ENCODE measurements at regions not wholly inside any gene's neighbourhood (a gene's known extent, or its start where the extent isn't known, plus 50 kb on each side); places are given as distances from the start of the nearest gene placed in this dataset.
"Not testable (repeated sequence)": the region's sequence is repeated elsewhere in the genome, so short reads cannot be mapped to it uniquely, and the experiment has no call there.

- not testable (repeated sequence) for DNase-seq (ENCODE audit: low spot score); H2BK15ac ChIP-seq (ENCODE audit: low read length); H3K23ac ChIP-seq (ENCODE audit: low read depth, low read length, poor library complexity); H3K4ac ChIP-seq (ENCODE audit: low read length); H3K9me3 ChIP-seq (replicated peaks in 1 of 2; ENCODE audit: control insufficient read depth in 2 of 2, insufficient read depth in 1 of 2, low read depth in 1 of 2, low read length in 2 of 2); H3K27ac ChIP-seq (replicated peaks; ENCODE audit: low read length); H3K36me3 ChIP-seq (replicated peaks in 1 of 2; ENCODE audit: control insufficient read depth in 2 of 2, insufficient read depth in 2 of 2, low read length in 2 of 2); H2BK12ac ChIP-seq (ENCODE audit: low read length); H3K9ac ChIP-seq (ENCODE audit: low read depth, low read length, poor library complexity); H2BK5ac ChIP-seq (ENCODE audit: low read length); H2AFZ ChIP-seq (ENCODE audit: low read length); H2BK120ac ChIP-seq (ENCODE audit: low read depth, low read length); H3K79me1 ChIP-seq (ENCODE audit: low read depth, low read length); H3K4me3 ChIP-seq (ENCODE audit: low read length in 2 of 2); H3K18ac ChIP-seq (ENCODE audit: low read length); H4K91ac ChIP-seq (ENCODE audit: low read depth, low read length, poor library complexity); H3K4me1 ChIP-seq (ENCODE audit: control insufficient read depth in 2 of 2, insufficient read depth in 1 of 2, low read depth in 1 of 2, low read length in 2 of 2); H3K4me2 ChIP-seq (ENCODE audit: insufficient read depth, low read length, poor library complexity, severe bottlenecking); H4K8ac ChIP-seq (ENCODE audit: low read depth, low read length); H3K14ac ChIP-seq (ENCODE audit: low read length); H3K27me3 ChIP-seq (ENCODE audit: control insufficient read depth in 3 of 3, insufficient read depth in 3 of 3, low read depth in 1 of 3, low read length in 3 of 3); H2AK5ac ChIP-seq (ENCODE audit: low read depth, low read length)
- no CpG with 5 or more reads among the region's 18 CpGs for WGBS, 2 donors (ENCODE audit: extremely low coverage in 2 of 2, insufficient read length in 2 of 2, insufficient replicate concordance in 1 of 2)
Measured at GRCh38 chr1:149338221-149338691, 136.6 kb upstream of the NBPF19 start.

- DNase-seq (ENCODE audit: low spot score); H2BK5ac ChIP-seq (ENCODE audit: low read length); H2BK15ac ChIP-seq (ENCODE audit: low read length); H3K4ac ChIP-seq (ENCODE audit: low read length); H3K4me3 ChIP-seq (ENCODE audit: low read length in 2 of 2); H3K9ac ChIP-seq (ENCODE audit: low read depth, low read length, poor library complexity); H4K91ac ChIP-seq (ENCODE audit: low read depth, low read length, poor library complexity); H3K27me3 ChIP-seq (ENCODE audit: control insufficient read depth in 3 of 3, insufficient read depth in 3 of 3, low read depth in 1 of 3, low read length in 3 of 3); H3K4me1 ChIP-seq (ENCODE audit: control insufficient read depth in 2 of 2, insufficient read depth in 1 of 2, low read depth in 1 of 2, low read length in 2 of 2); H3K36me3 ChIP-seq (replicated peaks in 1 of 2; ENCODE audit: control insufficient read depth in 2 of 2, insufficient read depth in 2 of 2, low read length in 2 of 2); H3K18ac ChIP-seq (ENCODE audit: low read length); H3K14ac ChIP-seq (ENCODE audit: low read length); H3K27ac ChIP-seq (replicated peaks; ENCODE audit: low read length); H3K4me2 ChIP-seq (ENCODE audit: insufficient read depth, low read length, poor library complexity, severe bottlenecking); H3K9me3 ChIP-seq (replicated peaks in 1 of 2; ENCODE audit: control insufficient read depth in 2 of 2, insufficient read depth in 1 of 2, low read depth in 1 of 2, low read length in 2 of 2); H2BK120ac ChIP-seq (ENCODE audit: low read depth, low read length); H2AK5ac ChIP-seq (ENCODE audit: low read depth, low read length); H4K8ac ChIP-seq (ENCODE audit: low read depth, low read length); H2AFZ ChIP-seq (ENCODE audit: low read length); H3K79me1 ChIP-seq (ENCODE audit: low read depth, low read length); H2BK12ac ChIP-seq (ENCODE audit: low read length); H3K23ac ChIP-seq (ENCODE audit: low read depth, low read length, poor library complexity): not testable (repeated sequence)
- WGBS, 2 donors (ENCODE audit: extremely low coverage in 2 of 2, insufficient read length in 2 of 2, insufficient replicate concordance in 1 of 2) = no CpG with 5 or more reads among the region's 7 CpGs
Measured at GRCh38 chr1:149338698-149339097, 136.1 kb upstream of the NBPF19 start.

GRCh38 chr1:149349448-149349847 lies 125.4 kb upstream of the NBPF19 start:
- H3K4me3 ChIP-seq (ENCODE audit: low read length in 2 of 2); H3K9ac ChIP-seq (ENCODE audit: low read depth, low read length, poor library complexity); H2BK15ac ChIP-seq (ENCODE audit: low read length); H3K4me2 ChIP-seq (ENCODE audit: insufficient read depth, low read length, poor library complexity, severe bottlenecking); H2BK5ac ChIP-seq (ENCODE audit: low read length); H3K4me1 ChIP-seq (ENCODE audit: control insufficient read depth in 2 of 2, insufficient read depth in 1 of 2, low read depth in 1 of 2, low read length in 2 of 2); H3K27ac ChIP-seq (replicated peaks; ENCODE audit: low read length); H3K23ac ChIP-seq (ENCODE audit: low read depth, low read length, poor library complexity); H3K4ac ChIP-seq (ENCODE audit: low read length); H2BK12ac ChIP-seq (ENCODE audit: low read length); H2AK5ac ChIP-seq (ENCODE audit: low read depth, low read length); H3K27me3 ChIP-seq (ENCODE audit: control insufficient read depth in 3 of 3, insufficient read depth in 3 of 3, low read depth in 1 of 3, low read length in 3 of 3); H4K8ac ChIP-seq (ENCODE audit: low read depth, low read length); H4K91ac ChIP-seq (ENCODE audit: low read depth, low read length, poor library complexity); H3K18ac ChIP-seq (ENCODE audit: low read length); H2AFZ ChIP-seq (ENCODE audit: low read length); H3K14ac ChIP-seq (ENCODE audit: low read length); H2BK120ac ChIP-seq (ENCODE audit: low read depth, low read length); DNase-seq (ENCODE audit: low spot score); H3K36me3 ChIP-seq (replicated peaks in 1 of 2; ENCODE audit: control insufficient read depth in 2 of 2, insufficient read depth in 2 of 2, low read length in 2 of 2); H3K79me1 ChIP-seq (ENCODE audit: low read depth, low read length); H3K9me3 ChIP-seq (replicated peaks in 1 of 2; ENCODE audit: control insufficient read depth in 2 of 2, insufficient read depth in 1 of 2, low read depth in 1 of 2, low read length in 2 of 2): not testable (repeated sequence)
- WGBS, 2 donors (ENCODE audit: extremely low coverage in 2 of 2, insufficient read length in 2 of 2, insufficient replicate concordance in 1 of 2) = no CpG with 5 or more reads among the region's 1 CpG

GRCh38 chr1:149352205-149352604 lies 122.6 kb upstream of the NBPF19 start:
- not testable (repeated sequence) for H3K4ac ChIP-seq (ENCODE audit: low read length); H2BK120ac ChIP-seq (ENCODE audit: low read depth, low read length); H3K36me3 ChIP-seq (replicated peaks in 1 of 2; ENCODE audit: control insufficient read depth in 2 of 2, insufficient read depth in 2 of 2, low read length in 2 of 2); H3K4me3 ChIP-seq (ENCODE audit: low read length in 2 of 2); H2BK15ac ChIP-seq (ENCODE audit: low read length); H4K8ac ChIP-seq (ENCODE audit: low read depth, low read length); H3K23ac ChIP-seq (ENCODE audit: low read depth, low read length, poor library complexity); H2AK5ac ChIP-seq (ENCODE audit: low read depth, low read length); H3K4me1 ChIP-seq (ENCODE audit: control insufficient read depth in 2 of 2, insufficient read depth in 1 of 2, low read depth in 1 of 2, low read length in 2 of 2); H3K27me3 ChIP-seq (ENCODE audit: control insufficient read depth in 3 of 3, insufficient read depth in 3 of 3, low read depth in 1 of 3, low read length in 3 of 3); H4K91ac ChIP-seq (ENCODE audit: low read depth, low read length, poor library complexity); DNase-seq (ENCODE audit: low spot score); H3K9ac ChIP-seq (ENCODE audit: low read depth, low read length, poor library complexity); H2BK5ac ChIP-seq (ENCODE audit: low read length); H3K27ac ChIP-seq (replicated peaks; ENCODE audit: low read length); H3K79me1 ChIP-seq (ENCODE audit: low read depth, low read length); H3K4me2 ChIP-seq (ENCODE audit: insufficient read depth, low read length, poor library complexity, severe bottlenecking); H2BK12ac ChIP-seq (ENCODE audit: low read length); H3K18ac ChIP-seq (ENCODE audit: low read length); H3K14ac ChIP-seq (ENCODE audit: low read length); H3K9me3 ChIP-seq (replicated peaks in 1 of 2; ENCODE audit: control insufficient read depth in 2 of 2, insufficient read depth in 1 of 2, low read depth in 1 of 2, low read length in 2 of 2); H2AFZ ChIP-seq (ENCODE audit: low read length)
- no CpG with 5 or more reads among the region's 1 CpG for WGBS, 2 donors (ENCODE audit: extremely low coverage in 2 of 2, insufficient read length in 2 of 2, insufficient replicate concordance in 1 of 2)
